Panc1 (cell line): ENCODE measurements at regions not wholly inside any gene's neighbourhood (a gene's known extent, or its start where the extent isn't known, plus 50 kb on each side); places are given as distances from the start of the nearest gene placed in this dataset.

ENCODE experiments used
- ATAC-seq: fragments of 200-7000 bp; cut with Tn5 transposase; 2 replicates; pipeline ENCODE4 v1.9.1; 2020; ENCODE audit warnings: mild to moderate bottlenecking, moderate library complexity
- BruUV-seq: library from RNA; stranded (reverse); fragments of 400-500 nt; replicated peaks from 2 replicates; lab custom pipeline; 2021; lab: Mats Ljungman, UMichigan
- CTCF ChIA-PET: fragments of 300-600 bp; sonication (Branson Sonifier 250); formaldehyde crosslinking; loops from one replicate; lab custom pipeline; 2022; ENCODE audit warnings: antibody characterized with exemption; lab: Charles Lee
- POLR2A ChIA-PET: fragments of 300-600 bp; sonication (Branson Sonifier 250); formaldehyde crosslinking; loops from one replicate; lab custom pipeline; 2022; ENCODE audit warnings: antibody characterized with exemption; lab: Charles Lee
- DNase-seq: peaks from one replicate; pipeline ENCODE4 v3.0.0-alpha.2; 2010; ENCODE audit warnings: low read depth, low spot score
- H3K27ac ChIP-seq: 2 replicates; pipeline ENCODE4 v1.5.1; 2011; ENCODE audit warnings: mild to moderate bottlenecking, low read length, inconsistent platforms
- H3K27me3 ChIP-seq: fragments of 200-500 bp; sonication (Bioruptor generic); 2 replicates; pipeline ENCODE4 v1.6.0; 2014; ENCODE audit warnings: low read length, inconsistent platforms; ENCODE audit not compliant: control insufficient read depth, insufficient read depth
- H3K36me3 ChIP-seq: fragments of 200-500 bp; sonication (Bioruptor generic); 2 replicates; pipeline ENCODE4 v1.5.1; 2014; ENCODE audit warnings: inconsistent platforms, mild to moderate bottlenecking, low read length, moderate library complexity; ENCODE audit not compliant: control insufficient read depth, insufficient read depth
- H3K4me1 ChIP-seq: 2 replicates; pipeline ENCODE4 v1.5.1; 2011; ENCODE audit warnings: inconsistent platforms, mild to moderate bottlenecking, low read length, moderate library complexity; ENCODE audit not compliant: control insufficient read depth, insufficient read depth
- H3K4me3 ChIP-seq, 2 experiments: 2 replicates each; pipeline ENCODE4 v1.5.1; 2011 to 2012; ENCODE audit warnings: low read depth in 2 of 2, low read length in 2 of 2, mild to moderate bottlenecking in 2 of 2, inconsistent platforms in 1 of 2, moderate library complexity in 1 of 2
- H3K9me3 ChIP-seq: fragments of 200-500 bp; sonication (Bioruptor generic); 2 replicates; pipeline ENCODE4 v1.5.1; 2014; ENCODE audit warnings: low read depth, mild to moderate bottlenecking, inconsistent platforms, low read length, moderate library complexity; ENCODE audit not compliant: control insufficient read depth, insufficient read depth
- POLR2AphosphoS5 ChIP-seq: IDR thresholded peaks from 2 replicates; pipeline ENCODE4 v1.6.1; 2012; ENCODE audit warnings: mild to moderate bottlenecking, low read depth, low read length, moderate library complexity
- REST ChIP-seq, 2 experiments: IDR thresholded peaks; 2 replicates each; pipeline ENCODE4 v1.6.1; 2011 to 2012; ENCODE audit warnings: low read depth in 2 of 2, control low read depth in 1 of 2, low read length in 1 of 2, mild to moderate bottlenecking in 1 of 2, moderate library complexity in 1 of 2; ENCODE audit not compliant: insufficient read depth in 1 of 2
- SIN3A ChIP-seq: IDR thresholded peaks from 2 replicates; pipeline ENCODE4 v1.6.1; 2012; ENCODE audit warnings: low read depth, mild to moderate bottlenecking, low read length, moderate library complexity, borderline replicate concordance; ENCODE audit not compliant: insufficient read depth
- TCF7L2 ChIP-seq: IDR thresholded peaks from 2 replicates; pipeline ENCODE4 v1.6.1; 2011; ENCODE audit warnings: mild to moderate bottlenecking, low read depth, low read length, inconsistent platforms
- in situ Hi-C: cut with HindIII; loops from 2 replicates; pipeline ENCODE4 v1.10.0; 2016; ENCODE audit warnings: low sequenced_read_pairs, low pct_unique_long_range_greater_than_20kb
- intact Hi-C: fragments of 100-400 bp; cut with micrococcal nuclease; formaldehyde crosslinking; loops from one replicate; pipeline ENCODE4 v1.10.0; 2022; ENCODE audit not compliant: unreplicated experiment
- TF ChIP-seq, protein P1 (sequence below): fragments of 450-650 bp; IDR thresholded peaks from 2 replicates; pipeline ENCODE4 v1.5.1; 2017; ENCODE audit warnings: mild to moderate bottlenecking

- intact Hi-C loops (no loop called here), in situ Hi-C loops (no loop called here)
- TF ChIP-seq REST (IDR thresholded peaks at IDR 0.05; ENCODE audit: insufficient read depth in 1 of 2, low read depth in 2 of 2, low read length in 1 of 2) (no peak), SIN3A (no peak), TCF7L2 (no peak), POLR2AphosphoS5 (no peak)
- ChIA-PET POLR2A (no interaction called here), CTCF (no interaction called here)
- Histone ChIP-seq H3K27me3 (no peaks in the 10 kb centered on the region), H3K36me3 (no peaks in the 10 kb centered on the region), H3K27ac (no peak overlapping the region), H3K4me3 (no peak overlapping the region), H3K4me1 (no peaks in the 10 kb centered on the region), H3K9me3 (no peaks in the 10 kb centered on the region)
- DNase-seq = no peak
- no TSS peak for BruUV-seq
- no peak for ATAC-seq
Observed at GRCh38 chr13:85031771-85032170, 767.4 kb downstream of the SLITRK6 start.

- CTCF ChIA-PET = no interaction called here
- intact Hi-C loops = no loop called here
- no peak for ATAC-seq
- Histone ChIP-seq H3K4me1 (no peaks in the 10 kb centered on the region), H3K27ac (no peak overlapping the region), H3K27me3 (no peaks in the 10 kb centered on the region), H3K9me3 (no peaks in the 10 kb centered on the region), H3K4me3 (no peak overlapping the region), H3K36me3 (no peaks in the 10 kb centered on the region)
- no TSS peak for BruUV-seq
- POLR2A ChIA-PET = no interaction called here
- TF ChIP-seq, protein P1, sequence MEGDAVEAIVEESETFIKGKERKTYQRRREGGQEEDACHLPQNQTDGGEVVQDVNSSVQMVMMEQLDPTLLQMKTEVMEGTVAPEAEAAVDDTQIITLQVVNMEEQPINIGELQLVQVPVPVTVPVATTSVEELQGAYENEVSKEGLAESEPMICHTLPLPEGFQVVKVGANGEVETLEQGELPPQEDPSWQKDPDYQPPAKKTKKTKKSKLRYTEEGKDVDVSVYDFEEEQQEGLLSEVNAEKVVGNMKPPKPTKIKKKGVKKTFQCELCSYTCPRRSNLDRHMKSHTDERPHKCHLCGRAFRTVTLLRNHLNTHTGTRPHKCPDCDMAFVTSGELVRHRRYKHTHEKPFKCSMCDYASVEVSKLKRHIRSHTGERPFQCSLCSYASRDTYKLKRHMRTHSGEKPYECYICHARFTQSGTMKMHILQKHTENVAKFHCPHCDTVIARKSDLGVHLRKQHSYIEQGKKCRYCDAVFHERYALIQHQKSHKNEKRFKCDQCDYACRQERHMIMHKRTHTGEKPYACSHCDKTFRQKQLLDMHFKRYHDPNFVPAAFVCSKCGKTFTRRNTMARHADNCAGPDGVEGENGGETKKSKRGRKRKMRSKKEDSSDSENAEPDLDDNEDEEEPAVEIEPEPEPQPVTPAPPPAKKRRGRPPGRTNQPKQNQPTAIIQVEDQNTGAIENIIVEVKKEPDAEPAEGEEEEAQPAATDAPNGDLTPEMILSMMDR = no peak
- TF ChIP-seq TCF7L2 (no peak), REST (IDR thresholded peaks at IDR 0.05; ENCODE audit: insufficient read depth in 1 of 2, low read depth in 2 of 2, low read length in 1 of 2) (no peak), POLR2AphosphoS5 (no peak), SIN3A (no peak)
- DNase-seq = no peak
- in situ Hi-C loops = no loop called here
Observed at GRCh38 chr13:85028035-85028434, 771.2 kb downstream of the SLITRK6 start.
